Endodermal cell (in vitro differentiated cells): ENCODE measurements at regions not wholly inside any gene's neighbourhood (a gene's known extent, or its start where the extent isn't known, plus 50 kb on each side); places are given as distances from the start of the nearest gene placed in this dataset.

Source experiments
- DNase-seq: peaks from one replicate; pipeline ENCODE4 v3.0.0-alpha.2; 2017
- H3K27ac ChIP-seq: 2 replicates; pipeline ENCODE4 v1.5.1; 2013; ENCODE audit warnings: mild to moderate bottlenecking, low read depth, low read length, moderate library complexity
- H3K27me3 ChIP-seq: 2 replicates; pipeline ENCODE4 v1.6.1; 2013; ENCODE audit warnings: mild to moderate bottlenecking, low read length, moderate library complexity; ENCODE audit not compliant: insufficient read depth, control insufficient read depth, poor library complexity, severe bottlenecking
- H3K36me3 ChIP-seq: 2 replicates; pipeline ENCODE4 v1.7.0; 2013; ENCODE audit warnings: mild to moderate bottlenecking, low read length, moderate library complexity; ENCODE audit not compliant: control insufficient read depth, insufficient read depth
- H3K4me1 ChIP-seq: one replicate; pipeline ENCODE4 v1.7.0; 2013; ENCODE audit warnings: low read length; ENCODE audit not compliant: control insufficient read depth, insufficient read depth
- H3K4me3 ChIP-seq: 2 replicates; pipeline ENCODE4 v1.5.1; 2013; ENCODE audit warnings: mild to moderate bottlenecking, low read length, moderate library complexity
- H3K9ac ChIP-seq: 2 replicates; pipeline ENCODE4 v1.6.1; 2013; ENCODE audit warnings: mild to moderate bottlenecking, low read length, moderate library complexity; ENCODE audit not compliant: poor library complexity, severe bottlenecking; ENCODE audit errors: extremely low read depth
- H3K9me3 ChIP-seq: 2 replicates; pipeline ENCODE4 v1.6.1; 2013; ENCODE audit warnings: mild to moderate bottlenecking, low read length, moderate library complexity; ENCODE audit not compliant: control insufficient read depth
- H3K27ac Mint-ChIP-seq: 2 replicates; pipeline ENCODE4 v1.8.0; 2020; ENCODE audit warnings: mixed read lengths
- H3K27me3 Mint-ChIP-seq: 2 replicates; pipeline ENCODE4 v1.8.0; 2021; ENCODE audit warnings: mild to moderate bottlenecking, mixed read lengths; ENCODE audit not compliant: insufficient read depth
- H3K36me3 Mint-ChIP-seq: 2 replicates; pipeline ENCODE4 v1.8.0; 2020; ENCODE audit warnings: low read depth, mixed read lengths
- H3K4me1 Mint-ChIP-seq: 2 replicates; pipeline ENCODE4 v1.8.0; 2020; ENCODE audit warnings: mixed read lengths
- H3K4me3 Mint-ChIP-seq: 2 replicates; pipeline ENCODE4 v1.8.0; 2020; ENCODE audit warnings: mild to moderate bottlenecking, moderate library complexity, mixed read lengths
- H3K9me3 Mint-ChIP-seq: 2 replicates; pipeline ENCODE4 v1.8.0; 2020; ENCODE audit warnings: mild to moderate bottlenecking, mixed read lengths
- CTCF ChIP-seq: fragments of 200-600 bp; sonication (generic); conservative IDR thresholded peaks from 2 replicates; pipeline ENCODE4 v1.5.0; 2021; ENCODE audit warnings: antibody characterized with exemption, mild to moderate bottlenecking
- WGBS, 2 experiments: methylation state at CpG; one replicate each; pipeline versions ENCODE4 v1.1.5 to v1.1.7; 2013; ENCODE audit warnings: missing lambda C conversion rate in 2 of 2, mixed read lengths in 1 of 2; ENCODE audit not compliant: insufficient coverage in 1 of 2, insufficient read length in 1 of 2; 5-methylcytosine and 5-hydroxymethylcytosine counted together

GRCh38 chr14:103230658-103231334 lies 103.2 kb upstream of the EIF5 start:
- H3K36me3 ChIP-seq = no peaks in the 10 kb centered on the region
- H3K27me3 Mint-ChIP-seq = peaks cover 18% of the 10 kb centered on the region
- no peaks in the 10 kb centered on the region for H3K9me3 ChIP-seq
- no peak overlapping the region for H3K27ac Mint-ChIP-seq
- H3K27me3 ChIP-seq = no peaks in the 10 kb centered on the region
- no peak overlapping the region for H3K4me3 ChIP-seq
- DNase-seq = no peak
- no peak overlapping the region for H3K4me3 Mint-ChIP-seq
- peaks cover 12% of the 10 kb centered on the region for H3K9me3 Mint-ChIP-seq
- no peaks in the 10 kb centered on the region for H3K36me3 Mint-ChIP-seq
- 89% methylated on average over 16 of the region's 16 CpGs for WGBS, 2 experiments
- H3K4me1 Mint-ChIP-seq = peaks cover 12% of the 10 kb centered on the region
- no peak overlapping the region for H3K9ac ChIP-seq
- H3K27ac ChIP-seq = no peak overlapping the region
- H3K4me1 ChIP-seq = no peaks in the 10 kb centered on the region
- no peak for TF ChIP-seq CTCF

- Histone ChIP-seq H3K9ac (no peak overlapping the region), H3K27ac (no peak overlapping the region), H3K4me3 (no peak overlapping the region), H3K9me3 (no peaks in the 10 kb centered on the region), H3K36me3 (no peaks in the 10 kb centered on the region), H3K4me1 (no peaks in the 10 kb centered on the region), H3K27me3 (no peaks in the 10 kb centered on the region)
- no peak overlapping the region for H3K27ac Mint-ChIP-seq
- WGBS, 2 experiments = 91 to 93% methylated on average over 14 to 22 of the region's 22 CpGs
- no peak for DNase-seq
- peaks cover 16% of the 10 kb centered on the region for H3K4me1 Mint-ChIP-seq
- no peaks in the 10 kb centered on the region for H3K36me3 Mint-ChIP-seq
- H3K9me3 Mint-ChIP-seq = peaks cover 12% of the 10 kb centered on the region
- peaks cover 13% of the 10 kb centered on the region for H3K27me3 Mint-ChIP-seq
- TF ChIP-seq CTCF = no peak
- no peak overlapping the region for H3K4me3 Mint-ChIP-seq
These were observed 102.5 kb upstream of the EIF5 start for GRCh38 chr14:103231376-103232019.

GRCh38 chr14:103232031-103232808 lies 101.8 kb upstream of the EIF5 start:
- Histone ChIP-seq H3K4me3 (no peak overlapping the region), H3K27me3 (no peaks in the 10 kb centered on the region), H3K9me3 (no peaks in the 10 kb centered on the region), H3K4me1 (no peaks in the 10 kb centered on the region), H3K27ac (no peak overlapping the region), H3K9ac (no peak overlapping the region), H3K36me3 (no peaks in the 10 kb centered on the region)
- peak; percentile 64 for DNase-seq
- WGBS, 2 experiments = 77 to 86% methylated on average over 3 to 13 of the region's 13 CpGs
- Mint-ChIP-seq H3K27ac (no peak overlapping the region), H3K9me3 (peaks cover 14% of the 10 kb centered on the region), H3K36me3 (no peaks in the 10 kb centered on the region), H3K27me3 (peaks cover 13% of the 10 kb centered on the region), H3K4me3 (no peak overlapping the region), H3K4me1 (peaks cover 16% of the 10 kb centered on the region)
- no peak for TF ChIP-seq CTCF
